Fibroblast of villous mesenchyme (primary cell): ENCODE measurements at regions not wholly inside any gene's neighbourhood (a gene's known extent, or its start where the extent isn't known, plus 50 kb on each side); places are given as distances from the start of the nearest gene placed in this dataset.

Experiments used
- DNase-seq: peaks from one replicate; pipeline ENCODE4 v3.0.0-alpha.2; 2010; ENCODE audit warnings: low read depth
- H3K4me3 ChIP-seq: 2 replicates; pipeline ENCODE4 v1.5.1; 2011; ENCODE audit warnings: low read depth, mild to moderate bottlenecking, low read length
- CTCF ChIP-seq: IDR thresholded peaks from 2 replicates; pipeline ENCODE4 v1.5.1; 2012; ENCODE audit warnings: low read depth, mild to moderate bottlenecking, low read length; ENCODE audit not compliant: insufficient read depth

- DNase-seq: no peak
- H3K4me3 ChIP-seq: no peak overlapping the region
- no peak for TF ChIP-seq CTCF
These were observed 70.5 kb downstream of the ZNF22 start for GRCh38 chr10:45071043-45071813.

- no peak for DNase-seq
- no peak for TF ChIP-seq CTCF
These were observed 74.5 kb downstream of the ZNF22 start for GRCh38 chr10:45075216-45075615.

GRCh38 chr10:45075826-45076380 lies 75.2 kb downstream of the ZNF22 start:
- no peak for TF ChIP-seq CTCF
- DNase-seq: no peak
- no peak overlapping the region for H3K4me3 ChIP-seq

More at GRCh38 chr10:45075216-45075615, 74.5 kb downstream of the ZNF22 start:
- H3K4me3 ChIP-seq: no peak overlapping the region

- no peak for DNase-seq
- no peak for TF ChIP-seq CTCF
- no peak overlapping the region for H3K4me3 ChIP-seq
These were observed 76.2 kb downstream of the ZNF22 start for GRCh38 chr10:45076891-45077290.

- no peak for DNase-seq
- TF ChIP-seq CTCF: no peak
- H3K4me3 ChIP-seq: no peak overlapping the region
These were observed 79.6 kb downstream of the ZNF22 start for GRCh38 chr10:45080331-45080730.

- DNase-seq: no peak
- no peak for TF ChIP-seq CTCF
- no peak overlapping the region for H3K4me3 ChIP-seq
These were observed 81.5 kb downstream of the ZNF22 start for GRCh38 chr10:45082176-45082575.
